LNCAP (cell line): ENCODE measurements at regions not wholly inside any gene's neighbourhood (a gene's known extent, or its start where the extent isn't known, plus 50 kb on each side); places are given as distances from the start of the nearest gene placed in this dataset.

Experiments used
- CTCF ChIP-seq: fragments of 450-650 bp; IDR thresholded peaks from 2 replicates; pipeline ENCODE4 v1.5.1; 2017; ENCODE audit warnings: mild to moderate bottlenecking

- TF ChIP-seq CTCF = no peak
Observed at GRCh38 chr3:168843481-168843880, 747.8 kb upstream of the GOLIM4 start.

GRCh38 chr3:168839653-168840052 lies 743.9 kb upstream of the GOLIM4 start:
- no peak for TF ChIP-seq CTCF

- TF ChIP-seq CTCF = no peak
Observed at GRCh38 chr3:168834558-168834957, 738.8 kb upstream of the GOLIM4 start.

GRCh38 chr3:168828943-168829342 lies 733.2 kb upstream of the GOLIM4 start:
- TF ChIP-seq CTCF = no peak

- no peak for TF ChIP-seq CTCF
Observed at GRCh38 chr3:168828536-168828935, 732.8 kb upstream of the GOLIM4 start.

- TF ChIP-seq CTCF = no peak
Observed at GRCh38 chr3:168828014-168828413, 732.3 kb upstream of the GOLIM4 start.

- no peak for TF ChIP-seq CTCF
Observed at GRCh38 chr3:168824107-168824506, 728.4 kb upstream of the GOLIM4 start.

GRCh38 chr3:168823466-168823865 lies 727.7 kb upstream of the GOLIM4 start:
- TF ChIP-seq CTCF = no peak
